ENCODE measurements at regions not wholly inside any gene's neighbourhood (a gene's known extent, or its start where the extent isn't known, plus 50 kb on each side); places are given as distances from the start of the nearest gene placed in this dataset.
A peak's percentile ranks its signal among the peaks of the same experiment; 100 is the strongest.

- TF ChIP-seq CTCF (conservative IDR thresholded peaks at IDR 0.05; ENCODE audit: control insufficient read depth, insufficient read depth, low read depth, low read length): no peak
- DNase-seq (ENCODE audit: low read depth): peak; percentile 69
These were observed 74.4 kb upstream of the MAP1LC3B2 start for GRCh38 chr12:116484807-116485206.

GRCh38 chr12:116489116-116489515 lies 70.1 kb upstream of the MAP1LC3B2 start:
- TF ChIP-seq CTCF (conservative IDR thresholded peaks at IDR 0.05; ENCODE audit: control insufficient read depth, insufficient read depth, low read depth, low read length): no peak
- no peak overlapping the region for H3K4me3 ChIP-seq (ENCODE audit: control insufficient read depth, low read depth, low read length)
- DNase-seq (ENCODE audit: low read depth): no peak

More at GRCh38 chr12:116484807-116485206, 74.4 kb upstream of the MAP1LC3B2 start:
- no peak overlapping the region for H3K4me3 ChIP-seq (ENCODE audit: control insufficient read depth, low read depth, low read length)

GRCh38 chr12:116490471-116490870 lies 68.7 kb upstream of the MAP1LC3B2 start:
- no peak for TF ChIP-seq CTCF (conservative IDR thresholded peaks at IDR 0.05; ENCODE audit: control insufficient read depth, insufficient read depth, low read depth, low read length)
- H3K4me3 ChIP-seq (ENCODE audit: control insufficient read depth, low read depth, low read length): no peak overlapping the region
- DNase-seq (ENCODE audit: low read depth): peak; percentile 85

GRCh38 chr12:116492703-116493324 lies 66.4 kb upstream of the MAP1LC3B2 start:
- no peak overlapping the region for H3K4me3 ChIP-seq (ENCODE audit: control insufficient read depth, low read depth, low read length)
- no peak for TF ChIP-seq CTCF (conservative IDR thresholded peaks at IDR 0.05; ENCODE audit: control insufficient read depth, insufficient read depth, low read depth, low read length)
- DNase-seq (ENCODE audit: low read depth): peak; percentile 95

- peak; percentile 56 for DNase-seq (ENCODE audit: low read depth)
- no peak overlapping the region for H3K4me3 ChIP-seq (ENCODE audit: control insufficient read depth, low read depth, low read length)
- no peak for TF ChIP-seq CTCF (conservative IDR thresholded peaks at IDR 0.05; ENCODE audit: control insufficient read depth, insufficient read depth, low read depth, low read length)
These were observed 63.9 kb upstream of the MAP1LC3B2 start for GRCh38 chr12:116495260-116495659.

GRCh38 chr12:116497051-116497591 lies 62.1 kb upstream of the MAP1LC3B2 start:
- H3K4me3 ChIP-seq (ENCODE audit: control insufficient read depth, low read depth, low read length): no peak overlapping the region
- no peak for DNase-seq (ENCODE audit: low read depth)
- TF ChIP-seq CTCF (conservative IDR thresholded peaks at IDR 0.05; ENCODE audit: control insufficient read depth, insufficient read depth, low read depth, low read length): no peak

Measured in fibroblast of mammary gland (primary cell).